Activated CD4-positive, alpha-beta T cell treated with anti-CD3 and anti-CD28 coated beads, Interleukin-2, amount 10 ng/mL, durations not matched to agents 7 days and 5 days (primary cell): ENCODE measurements at regions not wholly inside any gene's neighbourhood (a gene's known extent, or its start where the extent isn't known, plus 50 kb on each side); places are given as distances from the start of the nearest gene placed in this dataset.

Source experiments
- CTCF ChIA-PET: fragments of 350-600 bp; sonication (Branson Sonifier 250); formaldehyde crosslinking; loops from one replicate; lab custom pipeline; 2021; ENCODE audit warnings: antibody characterized with exemption; lab: Charles Lee
- POLR2A ChIA-PET: fragments of 350-600 bp; sonication (Branson Sonifier 250); formaldehyde crosslinking; loops from one replicate; lab custom pipeline; 2021; ENCODE audit warnings: antibody characterized with exemption; lab: Charles Lee
- DNase-seq: peaks from one replicate; pipeline ENCODE4 v3.0.0-alpha.2; 2020
- H3K27ac Mint-ChIP-seq: one replicate; pipeline ENCODE4 v1.8.0; 2021; ENCODE audit warnings: mild to moderate bottlenecking, moderate library complexity, mixed read lengths
- H3K27me3 Mint-ChIP-seq: one replicate; pipeline ENCODE4 v1.8.0; 2021; ENCODE audit warnings: mixed read lengths
- H3K36me3 Mint-ChIP-seq: one replicate; pipeline ENCODE4 v1.8.0; 2021; ENCODE audit warnings: low read depth, mixed read lengths
- H3K4me1 Mint-ChIP-seq: one replicate; pipeline ENCODE4 v1.8.0; 2021; ENCODE audit warnings: mixed read lengths
- H3K4me3 Mint-ChIP-seq: one replicate; pipeline ENCODE4 v1.8.0; 2021; ENCODE audit warnings: mild to moderate bottlenecking, moderate library complexity, mixed read lengths
- H3K9me3 Mint-ChIP-seq: one replicate; pipeline ENCODE4 v1.8.0; 2021; ENCODE audit warnings: mixed read lengths

- H3K36me3 Mint-ChIP-seq: no peaks in the 10 kb centered on the region
- POLR2A ChIA-PET: no interaction called here
Measured at GRCh38 chr1:22349362-22350043, 102.1 kb upstream of the ZBTB40 start.

GRCh38 chr1:22350171-22350923 lies 101.3 kb upstream of the ZBTB40 start:
- ChIA-PET CTCF (no interaction called here), POLR2A (no interaction called here)
- Mint-ChIP-seq H3K4me1 (no peaks in the 10 kb centered on the region), H3K27ac (no peak overlapping the region), H3K36me3 (no peaks in the 10 kb centered on the region), H3K27me3 (peaks cover 55% of the 10 kb centered on the region), H3K9me3 (no peaks in the 10 kb centered on the region), H3K4me3 (no peak overlapping the region)
- DNase-seq: no peak

More at GRCh38 chr1:22349362-22350043, 102.1 kb upstream of the ZBTB40 start:
- Mint-ChIP-seq H3K9me3 (no peaks in the 10 kb centered on the region), H3K4me3 (no peak overlapping the region), H3K27ac (no peak overlapping the region), H3K4me1 (no peaks in the 10 kb centered on the region), H3K27me3 (peaks cover 58% of the 10 kb centered on the region)
- no peak for DNase-seq
- CTCF ChIA-PET: no interaction called here

- Mint-ChIP-seq H3K36me3 (no peaks in the 10 kb centered on the region), H3K27me3 (peaks cover 55% of the 10 kb centered on the region), H3K4me1 (no peaks in the 10 kb centered on the region), H3K27ac (no peak overlapping the region), H3K9me3 (no peaks in the 10 kb centered on the region), H3K4me3 (no peak overlapping the region)
- CTCF ChIA-PET: no interaction called here
- no peak for DNase-seq
- POLR2A ChIA-PET: no interaction called here
Measured at GRCh38 chr1:22350924-22351767, 100.5 kb upstream of the ZBTB40 start.

GRCh38 chr1:22351768-22352080 lies 99.9 kb upstream of the ZBTB40 start:
- H3K27me3 Mint-ChIP-seq: peaks cover 54% of the 10 kb centered on the region
- CTCF ChIA-PET: no interaction called here
- no peak overlapping the region for H3K4me3 Mint-ChIP-seq
- no peak overlapping the region for H3K27ac Mint-ChIP-seq
- no peaks in the 10 kb centered on the region for H3K36me3 Mint-ChIP-seq
- no peaks in the 10 kb centered on the region for H3K9me3 Mint-ChIP-seq
- no peaks in the 10 kb centered on the region for H3K4me1 Mint-ChIP-seq
- DNase-seq: no peak
- POLR2A ChIA-PET: no interaction called here

GRCh38 chr1:22352355-22352754 lies 99.3 kb upstream of the ZBTB40 start:
- H3K4me1 Mint-ChIP-seq: no peaks in the 10 kb centered on the region
- peaks cover 55% of the 10 kb centered on the region for H3K27me3 Mint-ChIP-seq
- POLR2A ChIA-PET: no interaction called here
- H3K9me3 Mint-ChIP-seq: no peaks in the 10 kb centered on the region
- H3K27ac Mint-ChIP-seq: no peak overlapping the region
- no peaks in the 10 kb centered on the region for H3K36me3 Mint-ChIP-seq
- CTCF ChIA-PET: no interaction called here
- no peak overlapping the region for H3K4me3 Mint-ChIP-seq
- no peak for DNase-seq

- POLR2A ChIA-PET: no interaction called here
- Mint-ChIP-seq H3K27ac (no peak overlapping the region), H3K4me1 (no peaks in the 10 kb centered on the region), H3K27me3 (peaks cover 52% of the 10 kb centered on the region), H3K36me3 (no peaks in the 10 kb centered on the region), H3K9me3 (no peaks in the 10 kb centered on the region), H3K4me3 (no peak overlapping the region)
- CTCF ChIA-PET: no interaction called here
- DNase-seq: no peak
Measured at GRCh38 chr1:22352896-22353295, 98.8 kb upstream of the ZBTB40 start.

- H3K27ac Mint-ChIP-seq: no peak overlapping the region
- ChIA-PET POLR2A (no interaction called here), CTCF (interaction anchor here (0.5 kb wide), 1 partner anchor 474 kb away, joined by 5 read pairs; no protein-coding TSS in a partner anchor)
- H3K4me1 Mint-ChIP-seq: no peaks in the 10 kb centered on the region
- peaks cover 15% of the 10 kb centered on the region for H3K27me3 Mint-ChIP-seq
- H3K9me3 Mint-ChIP-seq: no peaks in the 10 kb centered on the region
- DNase-seq: no peak
- H3K36me3 Mint-ChIP-seq: no peaks in the 10 kb centered on the region
- H3K4me3 Mint-ChIP-seq: no peak overlapping the region
Measured at GRCh38 chr1:22359427-22359826, 92.2 kb upstream of the ZBTB40 start.

- H3K27ac Mint-ChIP-seq: no peak overlapping the region
- no peak overlapping the region for H3K4me3 Mint-ChIP-seq
- CTCF ChIA-PET: no interaction called here
- no peaks in the 10 kb centered on the region for H3K36me3 Mint-ChIP-seq
- no peaks in the 10 kb centered on the region for H3K4me1 Mint-ChIP-seq
- H3K9me3 Mint-ChIP-seq: no peaks in the 10 kb centered on the region
- H3K27me3 Mint-ChIP-seq: peaks cover 12% of the 10 kb centered on the region
- DNase-seq: no peak
- POLR2A ChIA-PET: no interaction called here
Measured at GRCh38 chr1:22362626-22363402, 88.8 kb upstream of the ZBTB40 start.

GRCh38 chr1:22363403-22364325 lies 88.0 kb upstream of the ZBTB40 start:
- DNase-seq: no peak
- POLR2A ChIA-PET: no interaction called here
- CTCF ChIA-PET: interaction anchor here (1.3 kb wide), 1 partner anchor 53 kb away, joined by 3 read pairs; no protein-coding TSS in a partner anchor
- Mint-ChIP-seq H3K27me3 (peaks cover 14% of the 10 kb centered on the region), H3K36me3 (no peaks in the 10 kb centered on the region), H3K27ac (no peak overlapping the region), H3K9me3 (no peaks in the 10 kb centered on the region), H3K4me3 (no peak overlapping the region), H3K4me1 (no peaks in the 10 kb centered on the region)

GRCh38 chr1:22364326-22364650 lies 87.4 kb upstream of the ZBTB40 start:
- ChIA-PET CTCF (interaction anchor here (1.3 kb wide), 1 partner anchor 52 kb away, joined by 3 read pairs; no protein-coding TSS in a partner anchor), POLR2A (no interaction called here)
- peaks cover 14% of the 10 kb centered on the region for H3K27me3 Mint-ChIP-seq
- no peak overlapping the region for H3K4me3 Mint-ChIP-seq
- H3K27ac Mint-ChIP-seq: no peak overlapping the region
- H3K4me1 Mint-ChIP-seq: no peaks in the 10 kb centered on the region
- DNase-seq: no peak
- no peaks in the 10 kb centered on the region for H3K36me3 Mint-ChIP-seq
- H3K9me3 Mint-ChIP-seq: no peaks in the 10 kb centered on the region

GRCh38 chr1:22364764-22365163 lies 86.9 kb upstream of the ZBTB40 start:
- no peak for DNase-seq
- CTCF ChIA-PET: interaction anchor here (0.5 to 1.3 kb wide), 2 partner anchors 52 to 518 kb away, joined by 3 read pairs; no protein-coding TSS in a partner anchor

More at GRCh38 chr1:22364764-22365163, 86.9 kb upstream of the ZBTB40 start:
- POLR2A ChIA-PET: no interaction called here
- Mint-ChIP-seq H3K27me3 (peaks cover 12% of the 10 kb centered on the region), H3K4me1 (no peaks in the 10 kb centered on the region), H3K4me3 (no peak overlapping the region), H3K9me3 (no peaks in the 10 kb centered on the region), H3K36me3 (no peaks in the 10 kb centered on the region), H3K27ac (no peak overlapping the region)
